ENCODE measurements at regions not wholly inside any gene's neighbourhood (a gene's known extent, or its start where the extent isn't known, plus 50 kb on each side); places are given as distances from the start of the nearest gene placed in this dataset.
A peak's percentile ranks its signal among the peaks of the same experiment; 100 is the strongest.
"Not testable (repeated sequence)": the region's sequence is repeated elsewhere in the genome, so short reads cannot be mapped to it uniquely, and the experiment has no call there.

GRCh38 chr5:68657055-68657961, 436.5 kb upstream of the SLC30A5 start:
- DNase-seq = peak in 1 of 3 donors; percentile 64

GRCh38 chr5:68658810-68659372, 434.9 kb upstream of the SLC30A5 start:
- DNase-seq = no peak

GRCh38 chr5:68659881-68660280, 433.9 kb upstream of the SLC30A5 start:
- peak in 1 of 3 donors; percentile 28 for DNase-seq

- no peak for DNase-seq
These were observed 432.6 kb upstream of the SLC30A5 start for GRCh38 chr5:68661237-68661636.

GRCh38 chr5:68662804-68663307, 431.0 kb upstream of the SLC30A5 start:
- no peak for DNase-seq

GRCh38 chr5:68669864-68670575, 423.8 kb upstream of the SLC30A5 start:
- DNase-seq = no peak

GRCh38 chr5:68673106-68673822, 420.6 kb upstream of the SLC30A5 start:
- DNase-seq = no peak

- DNase-seq = no peak
These were observed 420.0 kb upstream of the SLC30A5 start for GRCh38 chr5:68673823-68674180.

- DNase-seq = no peak
These were observed 414.8 kb upstream of the SLC30A5 start for GRCh38 chr5:68679041-68679440.

- DNase-seq = peak in 2 of 3 donors; percentile 46 to 73
These were observed 413.4 kb upstream of the SLC30A5 start for GRCh38 chr5:68680366-68680765.

- DNase-seq = no peak
These were observed 411.9 kb upstream of the SLC30A5 start for GRCh38 chr5:68681929-68682328.

GRCh38 chr5:68682400-68683160, 411.2 kb upstream of the SLC30A5 start:
- DNase-seq = no peak

- DNase-seq = peak in 1 of 3 donors; percentile 95
These were observed 410.2 kb upstream of the SLC30A5 start for GRCh38 chr5:68683632-68684036.

GRCh38 chr5:68685863-68686262, 408.0 kb upstream of the SLC30A5 start:
- DNase-seq = no peak

- no peak for DNase-seq
These were observed 405.3 kb upstream of the SLC30A5 start for GRCh38 chr5:68688547-68688946.

- DNase-seq = no peak
These were observed 404.8 kb upstream of the SLC30A5 start for GRCh38 chr5:68689010-68689409.

GRCh38 chr5:68691874-68692273, 401.9 kb upstream of the SLC30A5 start:
- not testable (repeated sequence) for DNase-seq

GRCh38 chr5:68698025-68698940, 395.5 kb upstream of the SLC30A5 start:
- no peak for DNase-seq

GRCh38 chr5:68699966-68700365, 393.8 kb upstream of the SLC30A5 start:
- DNase-seq = no peak

GRCh38 chr5:68707575-68707974, 386.2 kb upstream of the SLC30A5 start:
- DNase-seq = no peak

All from muscle of back (tissue), 3 donors.